Cardiac muscle cell (in vitro differentiated cells and primary cell): ENCODE measurements at regions not wholly inside any gene's neighbourhood (a gene's known extent, or its start where the extent isn't known, plus 50 kb on each side); places are given as distances from the start of the nearest gene placed in this dataset.

Experiments used
- DNase-seq, 2 donors: peaks; one replicate each; pipeline versions ENCODE4 v3.0.0 to v3.0.0-alpha.2; 2010 to 2017; ENCODE audit warnings: low read depth in 1 of 2, low spot score in 1 of 2
- H3K27ac ChIP-seq: fragments of 200-600 bp; sonication (generic); 2 replicates; pipeline ENCODE4 v1.5.1; 2016
- H3K27me3 ChIP-seq: fragments of 200-600 bp; sonication (generic); 2 replicates; pipeline ENCODE4 v1.6.0; 2016; ENCODE audit warnings: control low read depth
- H3K36me3 ChIP-seq: fragments of 200-600 bp; sonication (generic); 2 replicates; pipeline ENCODE4 v1.5.1; 2016; ENCODE audit warnings: control low read depth
- H3K4me1 ChIP-seq: fragments of 200-600 bp; sonication (generic); 2 replicates; pipeline ENCODE4 v1.8.1; 2017; ENCODE audit warnings: low read depth, mild to moderate bottlenecking, mixed run types
- H3K4me3 ChIP-seq: fragments of 200-600 bp; sonication (generic); 2 replicates; pipeline ENCODE4 v1.5.1; 2016; ENCODE audit warnings: mild to moderate bottlenecking
- H3K9me3 ChIP-seq: fragments of 200-600 bp; sonication (generic); 2 replicates; pipeline ENCODE4 v1.5.1; 2017; ENCODE audit warnings: low read depth, mild to moderate bottlenecking, control low read depth
- TF ChIP-seq, protein P1 (sequence below): IDR thresholded peaks from 2 replicates; pipeline ENCODE4 v1.5.1; 2012; ENCODE audit warnings: low read depth, mild to moderate bottlenecking, low read length

DNA sequence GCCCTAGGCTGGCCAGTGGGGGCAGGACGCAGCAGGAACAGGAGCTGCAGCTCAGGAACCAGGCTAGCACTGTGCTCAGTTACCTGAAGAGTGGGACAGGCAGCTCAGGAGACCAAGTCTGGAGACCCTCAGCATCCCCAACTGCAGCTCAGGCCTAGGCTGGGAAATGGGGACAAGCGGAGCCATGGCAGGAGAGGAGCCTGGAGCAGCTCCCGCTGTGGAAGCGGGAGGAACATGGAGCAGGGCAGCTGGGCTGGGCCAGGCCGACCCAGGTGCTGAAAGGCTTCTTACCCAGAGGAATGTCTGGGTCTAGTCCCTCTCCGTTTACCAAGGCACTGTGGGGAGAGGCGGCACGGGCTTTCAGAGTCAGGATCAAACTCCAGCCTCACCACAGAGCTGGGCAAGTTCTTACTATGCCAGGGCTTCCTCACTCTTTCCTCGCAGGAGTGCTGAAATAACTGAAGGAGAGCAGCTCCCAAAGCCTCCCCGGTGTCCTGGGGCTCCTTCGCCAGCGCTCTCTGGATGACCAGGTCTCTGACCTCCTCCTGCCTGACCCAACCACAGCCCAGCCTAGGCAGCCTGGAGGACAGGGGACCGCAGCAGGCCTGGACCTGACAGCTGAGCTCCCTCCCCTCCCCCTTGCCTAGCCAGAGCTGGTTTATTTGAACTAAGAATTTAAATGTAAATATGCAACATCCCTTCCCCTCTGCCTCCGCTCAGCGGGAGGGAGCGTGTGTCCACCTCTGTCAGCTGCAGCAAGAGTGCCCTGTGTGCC is 247.8 kb upstream of the SIX2 start:
- no peak overlapping the region for H3K4me3 ChIP-seq
- no peaks in the 10 kb centered on the region for H3K27me3 ChIP-seq
- TF ChIP-seq, protein P1, sequence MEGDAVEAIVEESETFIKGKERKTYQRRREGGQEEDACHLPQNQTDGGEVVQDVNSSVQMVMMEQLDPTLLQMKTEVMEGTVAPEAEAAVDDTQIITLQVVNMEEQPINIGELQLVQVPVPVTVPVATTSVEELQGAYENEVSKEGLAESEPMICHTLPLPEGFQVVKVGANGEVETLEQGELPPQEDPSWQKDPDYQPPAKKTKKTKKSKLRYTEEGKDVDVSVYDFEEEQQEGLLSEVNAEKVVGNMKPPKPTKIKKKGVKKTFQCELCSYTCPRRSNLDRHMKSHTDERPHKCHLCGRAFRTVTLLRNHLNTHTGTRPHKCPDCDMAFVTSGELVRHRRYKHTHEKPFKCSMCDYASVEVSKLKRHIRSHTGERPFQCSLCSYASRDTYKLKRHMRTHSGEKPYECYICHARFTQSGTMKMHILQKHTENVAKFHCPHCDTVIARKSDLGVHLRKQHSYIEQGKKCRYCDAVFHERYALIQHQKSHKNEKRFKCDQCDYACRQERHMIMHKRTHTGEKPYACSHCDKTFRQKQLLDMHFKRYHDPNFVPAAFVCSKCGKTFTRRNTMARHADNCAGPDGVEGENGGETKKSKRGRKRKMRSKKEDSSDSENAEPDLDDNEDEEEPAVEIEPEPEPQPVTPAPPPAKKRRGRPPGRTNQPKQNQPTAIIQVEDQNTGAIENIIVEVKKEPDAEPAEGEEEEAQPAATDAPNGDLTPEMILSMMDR: no peak
- DNase-seq: no peak
- H3K36me3 ChIP-seq: no peaks in the 10 kb centered on the region
- peaks cover 14% of the 10 kb centered on the region for H3K4me1 ChIP-seq
- H3K27ac ChIP-seq: no peak overlapping the region
- no peaks in the 10 kb centered on the region for H3K9me3 ChIP-seq

DNA sequence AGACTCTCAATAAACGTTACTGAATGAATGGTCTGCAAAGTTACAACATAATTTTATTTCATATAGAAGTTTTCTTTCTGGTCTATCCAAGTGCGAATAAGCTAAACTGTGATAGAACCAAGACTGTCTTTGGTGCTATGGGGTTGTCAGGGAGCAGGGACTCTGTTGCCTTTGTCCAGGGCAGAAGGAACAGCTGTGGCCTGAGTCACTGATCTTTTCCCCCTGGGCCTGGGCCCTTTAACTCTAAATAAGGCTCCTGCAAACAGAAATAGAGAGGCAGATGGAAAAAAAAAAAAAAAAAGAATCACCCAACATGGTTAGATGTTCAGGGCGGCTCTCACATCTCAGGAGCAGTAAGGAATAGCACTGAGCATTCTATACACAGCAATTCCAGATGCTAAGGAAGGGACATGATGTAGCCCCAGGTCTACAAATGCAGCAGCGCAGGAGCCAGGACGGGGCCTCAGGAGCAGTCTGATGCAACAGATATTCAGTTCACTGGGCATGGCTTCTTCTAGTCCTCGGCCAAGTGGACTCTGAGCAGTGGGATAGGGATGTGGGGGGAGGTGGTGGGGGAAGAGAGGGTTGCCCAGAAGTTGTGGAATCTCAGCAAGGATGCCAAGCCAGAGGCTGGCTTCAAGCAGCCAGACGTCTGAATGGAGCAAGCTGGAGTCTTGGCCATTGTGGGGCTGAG is 247.1 kb upstream of the SIX2 start:
- DNase-seq: no peak
- H3K27me3 ChIP-seq: no peaks in the 10 kb centered on the region
- H3K4me1 ChIP-seq: peaks cover 7% of the 10 kb centered on the region
- no peaks in the 10 kb centered on the region for H3K9me3 ChIP-seq
- no peak overlapping the region for H3K4me3 ChIP-seq
- no peak overlapping the region for H3K27ac ChIP-seq
- H3K36me3 ChIP-seq: no peaks in the 10 kb centered on the region
- TF ChIP-seq, protein P1: no peak

DNA sequence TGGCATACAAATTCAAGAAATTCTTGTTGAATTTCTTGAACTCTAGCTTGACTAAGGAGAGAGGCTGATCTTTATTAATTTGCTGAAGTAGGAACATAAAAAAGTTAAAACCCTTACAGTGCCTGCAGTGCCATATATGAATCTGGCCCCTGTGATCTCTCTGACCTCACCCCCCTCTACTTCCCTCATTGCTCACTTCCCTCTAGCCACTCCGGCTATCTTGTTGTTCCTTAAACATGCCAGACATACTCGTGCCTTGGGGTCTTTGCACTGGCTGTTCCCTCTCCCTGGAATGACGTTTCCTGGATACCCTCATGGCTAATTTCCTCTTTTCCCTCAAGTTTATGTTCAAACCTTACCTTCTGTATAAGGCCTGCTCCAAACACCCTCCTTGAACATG is 246.3 kb upstream of the SIX2 start:
- H3K36me3 ChIP-seq: no peaks in the 10 kb centered on the region

DNA sequence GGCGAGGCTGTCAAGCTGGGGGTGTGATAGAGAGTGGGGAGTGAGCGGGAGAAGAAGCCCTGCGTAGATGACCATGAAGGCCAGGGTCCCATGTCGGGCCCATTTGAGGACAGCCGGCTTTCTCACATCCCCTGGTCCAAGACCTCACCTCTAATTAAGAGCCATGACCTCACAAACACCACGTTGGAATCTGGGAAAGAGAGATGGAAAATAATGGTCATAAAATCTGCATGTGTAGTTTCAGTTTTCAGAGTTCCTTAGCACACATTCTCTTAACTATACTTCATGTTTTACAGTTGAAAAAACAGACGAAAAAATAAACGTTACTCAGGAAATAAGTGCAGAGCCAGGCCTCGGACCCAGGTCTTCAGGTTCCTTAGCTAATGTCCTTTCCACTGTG is 244.8 kb upstream of the SIX2 start:
- H3K27me3 ChIP-seq: no peaks in the 10 kb centered on the region
- no peaks in the 10 kb centered on the region for H3K36me3 ChIP-seq
- no peak overlapping the region for H3K27ac ChIP-seq
- peaks cover 1% of the 10 kb centered on the region for H3K4me1 ChIP-seq
- H3K9me3 ChIP-seq: no peaks in the 10 kb centered on the region
- no peak for DNase-seq
- TF ChIP-seq, protein P1: no peak
- H3K4me3 ChIP-seq: no peak overlapping the region

More for the DNA sequence above, 246.3 kb upstream of the SIX2 start:
- peaks cover 4% of the 10 kb centered on the region for H3K4me1 ChIP-seq
- DNase-seq: no peak
- H3K27me3 ChIP-seq: no peaks in the 10 kb centered on the region
- H3K9me3 ChIP-seq: no peaks in the 10 kb centered on the region
- no peak overlapping the region for H3K4me3 ChIP-seq
- H3K27ac ChIP-seq: no peak overlapping the region
- TF ChIP-seq, protein P1: no peak

DNA sequence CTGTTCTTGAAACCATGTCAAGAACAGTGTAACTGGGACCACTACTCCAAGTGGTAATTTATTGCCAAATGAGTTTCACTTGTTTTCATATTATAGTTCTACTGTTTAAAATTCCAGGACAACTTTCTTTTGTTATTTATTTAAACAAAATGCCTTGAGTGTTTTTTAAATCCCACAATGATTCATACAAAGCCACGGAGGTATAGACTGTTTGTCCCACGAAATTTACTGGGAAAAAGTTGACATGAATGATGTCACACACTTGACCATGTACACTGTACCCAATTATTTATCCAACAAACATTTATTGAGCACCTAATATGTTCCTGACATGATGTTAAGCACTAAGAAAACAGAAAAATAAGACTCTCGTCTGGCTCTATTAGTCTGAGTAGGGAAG is 243.9 kb upstream of the SIX2 start:
- no peaks in the 10 kb centered on the region for H3K9me3 ChIP-seq
- no peak overlapping the region for H3K27ac ChIP-seq
- no peaks in the 10 kb centered on the region for H3K4me1 ChIP-seq
- H3K36me3 ChIP-seq: no peaks in the 10 kb centered on the region
- H3K4me3 ChIP-seq: no peak overlapping the region
- no peak for DNase-seq
- TF ChIP-seq, protein P1: no peak
- H3K27me3 ChIP-seq: no peaks in the 10 kb centered on the region
